ENCODE measurements at regions not wholly inside any gene's neighbourhood (a gene's known extent, or its start where the extent isn't known, plus 50 kb on each side); places are given as distances from the start of the nearest gene placed in this dataset.
"Not testable (repeated sequence)": the region's sequence is repeated elsewhere in the genome, so short reads cannot be mapped to it uniquely, and the experiment has no call there.

DNA sequence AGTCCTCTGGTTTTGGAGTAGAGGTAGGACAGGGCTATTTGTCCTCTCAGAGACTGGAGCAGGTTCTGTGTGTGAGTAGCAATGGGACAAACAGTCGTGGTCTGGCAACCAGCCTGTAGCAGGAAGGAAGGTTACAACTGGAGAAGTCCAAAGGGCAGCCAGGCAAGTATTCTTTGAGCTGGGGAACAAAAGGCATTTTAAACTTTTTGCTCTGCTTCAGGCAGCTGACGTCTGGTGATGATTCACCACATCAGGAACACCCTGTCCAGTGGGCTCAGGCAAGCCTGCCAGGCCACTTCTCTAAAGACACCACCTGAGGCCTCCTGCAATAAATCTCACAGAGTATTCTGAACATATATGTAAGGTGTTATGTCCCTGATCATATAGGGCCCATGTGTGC is 81.0 kb downstream of the PPIAL4C start:
- H3K9me3 ChIP-seq (ENCODE audit: control insufficient read depth in 5 of 5, low read length in 5 of 5); H3K27ac ChIP-seq (ENCODE audit: low read depth, low read length); H3K4me1 ChIP-seq (ENCODE audit: control insufficient read depth in 5 of 5, insufficient read depth in 5 of 5, low read length in 5 of 5); H3K9ac ChIP-seq (ENCODE audit: low read length in 5 of 5); H3K36me3 ChIP-seq (ENCODE audit: control insufficient read depth in 5 of 5, insufficient read depth in 5 of 5, low read length in 5 of 5); H3K4me3 ChIP-seq (ENCODE audit: low read depth in 1 of 5, low read length in 5 of 5); H3K27me3 ChIP-seq (ENCODE audit: control insufficient read depth in 5 of 5, insufficient read depth in 4 of 5, low read length in 5 of 5): not testable (repeated sequence)

- H3K9me3 ChIP-seq (ENCODE audit: control insufficient read depth in 5 of 5, low read length in 5 of 5); H3K27me3 ChIP-seq (ENCODE audit: control insufficient read depth in 5 of 5, insufficient read depth in 4 of 5, low read length in 5 of 5); H3K27ac ChIP-seq (ENCODE audit: low read depth, low read length); H3K4me1 ChIP-seq (ENCODE audit: control insufficient read depth in 5 of 5, insufficient read depth in 5 of 5, low read length in 5 of 5); H3K4me3 ChIP-seq (ENCODE audit: low read depth in 1 of 5, low read length in 5 of 5); H3K36me3 ChIP-seq (ENCODE audit: control insufficient read depth in 5 of 5, insufficient read depth in 5 of 5, low read length in 5 of 5); H3K9ac ChIP-seq (ENCODE audit: low read length in 5 of 5): not testable (repeated sequence)
These were observed 81.4 kb downstream of the PPIAL4C start for GRCh38 chr1:149665033-149665432.

GRCh38 chr1:149665528-149665927 is 81.9 kb downstream of the PPIAL4C start:
- H3K4me1 ChIP-seq (ENCODE audit: control insufficient read depth in 5 of 5, insufficient read depth in 5 of 5, low read length in 5 of 5); H3K27ac ChIP-seq (ENCODE audit: low read depth, low read length); H3K4me3 ChIP-seq (ENCODE audit: low read depth in 1 of 5, low read length in 5 of 5); H3K36me3 ChIP-seq (ENCODE audit: control insufficient read depth in 5 of 5, insufficient read depth in 5 of 5, low read length in 5 of 5); H3K9ac ChIP-seq (ENCODE audit: low read length in 5 of 5); H3K27me3 ChIP-seq (ENCODE audit: control insufficient read depth in 5 of 5, insufficient read depth in 4 of 5, low read length in 5 of 5); H3K9me3 ChIP-seq (ENCODE audit: control insufficient read depth in 5 of 5, low read length in 5 of 5): not testable (repeated sequence)

DNA sequence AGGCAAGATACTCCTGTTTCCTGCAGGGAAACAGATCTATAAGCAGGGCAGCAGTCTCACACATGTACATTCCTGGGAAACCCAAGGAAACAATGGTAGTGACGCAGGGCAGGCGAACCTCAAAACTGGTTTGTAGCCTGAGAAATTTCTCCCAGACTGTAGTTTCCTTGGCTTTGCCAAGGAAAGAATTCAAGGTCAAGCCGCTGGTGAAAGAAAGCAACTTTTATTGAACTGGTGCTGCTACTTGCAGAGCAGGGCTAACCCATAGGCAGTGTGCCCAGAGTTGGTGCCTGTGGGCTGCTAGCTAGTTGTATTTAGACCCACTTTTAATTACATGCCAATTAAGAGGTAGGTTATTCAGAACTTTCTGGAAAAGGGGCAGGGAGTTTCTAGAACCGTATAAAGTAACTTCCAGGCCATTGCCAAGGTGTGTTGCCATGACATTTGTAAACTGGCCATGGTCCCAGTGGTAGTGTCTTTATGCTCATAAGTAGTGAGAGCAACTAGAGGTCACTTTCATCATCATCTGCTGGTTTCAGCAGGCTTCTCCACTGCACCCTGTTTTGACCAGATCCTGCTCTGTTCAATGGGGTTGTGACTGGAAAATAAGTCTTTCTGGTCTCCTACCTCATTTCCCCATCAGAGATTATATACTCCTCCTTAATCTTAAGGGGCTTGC is 89.7 kb downstream of the PPIAL4C start:
- not testable (repeated sequence) for H3K4me3 ChIP-seq (ENCODE audit: low read depth in 1 of 5, low read length in 5 of 5); H3K27ac ChIP-seq (ENCODE audit: low read depth, low read length)

GRCh38 chr1:149674921-149675320 is 91.3 kb downstream of the PPIAL4C start:
- not testable (repeated sequence) for H3K27ac ChIP-seq (ENCODE audit: low read depth, low read length); H3K36me3 ChIP-seq (ENCODE audit: control insufficient read depth in 5 of 5, insufficient read depth in 5 of 5, low read length in 5 of 5); H3K4me3 ChIP-seq (ENCODE audit: low read depth in 1 of 5, low read length in 5 of 5); H3K4me1 ChIP-seq (ENCODE audit: control insufficient read depth in 5 of 5, insufficient read depth in 5 of 5, low read length in 5 of 5); H3K27me3 ChIP-seq (ENCODE audit: control insufficient read depth in 5 of 5, insufficient read depth in 4 of 5, low read length in 5 of 5); H3K9me3 ChIP-seq (ENCODE audit: control insufficient read depth in 5 of 5, low read length in 5 of 5); H3K9ac ChIP-seq (ENCODE audit: low read length in 5 of 5)

More for the DNA sequence above, 89.7 kb downstream of the PPIAL4C start:
- H3K27me3 ChIP-seq (ENCODE audit: control insufficient read depth in 5 of 5, insufficient read depth in 4 of 5, low read length in 5 of 5); H3K4me1 ChIP-seq (ENCODE audit: control insufficient read depth in 5 of 5, insufficient read depth in 5 of 5, low read length in 5 of 5); H3K9me3 ChIP-seq (ENCODE audit: control insufficient read depth in 5 of 5, low read length in 5 of 5); H3K9ac ChIP-seq (ENCODE audit: low read length in 5 of 5); H3K36me3 ChIP-seq (ENCODE audit: control insufficient read depth in 5 of 5, insufficient read depth in 5 of 5, low read length in 5 of 5): not testable (repeated sequence)

DNA sequence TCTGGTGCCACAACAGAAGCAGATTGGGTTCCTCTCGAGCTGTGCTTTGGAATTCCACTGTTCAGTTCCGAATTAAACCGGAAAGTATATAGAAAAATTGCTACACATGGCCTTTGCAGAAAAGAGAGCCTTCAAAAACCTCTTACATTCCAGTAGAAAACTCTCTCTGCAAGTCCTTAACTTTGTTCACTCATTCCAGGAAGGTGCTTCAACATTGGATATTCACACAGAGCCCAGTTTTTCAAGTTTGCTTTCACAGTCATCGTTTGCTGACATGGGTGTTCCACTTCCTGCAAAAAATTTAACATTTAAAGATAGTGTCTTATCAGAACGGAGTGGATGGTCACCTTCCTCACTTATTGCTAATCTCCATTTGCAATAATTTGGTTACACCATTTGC is 93.7 kb downstream of the PPIAL4C start:
- H3K9ac ChIP-seq (ENCODE audit: low read length in 5 of 5); H3K27ac ChIP-seq (ENCODE audit: low read depth, low read length); H3K4me3 ChIP-seq (ENCODE audit: low read depth in 1 of 5, low read length in 5 of 5); H3K27me3 ChIP-seq (ENCODE audit: control insufficient read depth in 5 of 5, insufficient read depth in 4 of 5, low read length in 5 of 5); H3K4me1 ChIP-seq (ENCODE audit: control insufficient read depth in 5 of 5, insufficient read depth in 5 of 5, low read length in 5 of 5); H3K36me3 ChIP-seq (ENCODE audit: control insufficient read depth in 5 of 5, insufficient read depth in 5 of 5, low read length in 5 of 5); H3K9me3 ChIP-seq (ENCODE audit: control insufficient read depth in 5 of 5, low read length in 5 of 5): not testable (repeated sequence)

- H3K36me3 ChIP-seq (ENCODE audit: control insufficient read depth in 5 of 5, insufficient read depth in 5 of 5, low read length in 5 of 5); H3K9me3 ChIP-seq (ENCODE audit: control insufficient read depth in 5 of 5, low read length in 5 of 5); H3K27me3 ChIP-seq (ENCODE audit: control insufficient read depth in 5 of 5, insufficient read depth in 4 of 5, low read length in 5 of 5); H3K4me3 ChIP-seq (ENCODE audit: low read depth in 1 of 5, low read length in 5 of 5); H3K4me1 ChIP-seq (ENCODE audit: control insufficient read depth in 5 of 5, insufficient read depth in 5 of 5, low read length in 5 of 5); H3K9ac ChIP-seq (ENCODE audit: low read length in 5 of 5); H3K27ac ChIP-seq (ENCODE audit: low read depth, low read length): not testable (repeated sequence)
These were observed 95.8 kb upstream of the FCGR1A start for GRCh38 chr1:149686593-149687238.

- not testable (repeated sequence) for H3K9ac ChIP-seq (ENCODE audit: low read length in 5 of 5); H3K4me1 ChIP-seq (ENCODE audit: control insufficient read depth in 5 of 5, insufficient read depth in 5 of 5, low read length in 5 of 5); H3K27me3 ChIP-seq (ENCODE audit: control insufficient read depth in 5 of 5, insufficient read depth in 4 of 5, low read length in 5 of 5); H3K4me3 ChIP-seq (ENCODE audit: low read depth in 1 of 5, low read length in 5 of 5); H3K9me3 ChIP-seq (ENCODE audit: control insufficient read depth in 5 of 5, low read length in 5 of 5); H3K27ac ChIP-seq (ENCODE audit: low read depth, low read length); H3K36me3 ChIP-seq (ENCODE audit: control insufficient read depth in 5 of 5, insufficient read depth in 5 of 5, low read length in 5 of 5)
These were observed 91.1 kb upstream of the FCGR1A start for GRCh38 chr1:149691399-149691798.

DNA sequence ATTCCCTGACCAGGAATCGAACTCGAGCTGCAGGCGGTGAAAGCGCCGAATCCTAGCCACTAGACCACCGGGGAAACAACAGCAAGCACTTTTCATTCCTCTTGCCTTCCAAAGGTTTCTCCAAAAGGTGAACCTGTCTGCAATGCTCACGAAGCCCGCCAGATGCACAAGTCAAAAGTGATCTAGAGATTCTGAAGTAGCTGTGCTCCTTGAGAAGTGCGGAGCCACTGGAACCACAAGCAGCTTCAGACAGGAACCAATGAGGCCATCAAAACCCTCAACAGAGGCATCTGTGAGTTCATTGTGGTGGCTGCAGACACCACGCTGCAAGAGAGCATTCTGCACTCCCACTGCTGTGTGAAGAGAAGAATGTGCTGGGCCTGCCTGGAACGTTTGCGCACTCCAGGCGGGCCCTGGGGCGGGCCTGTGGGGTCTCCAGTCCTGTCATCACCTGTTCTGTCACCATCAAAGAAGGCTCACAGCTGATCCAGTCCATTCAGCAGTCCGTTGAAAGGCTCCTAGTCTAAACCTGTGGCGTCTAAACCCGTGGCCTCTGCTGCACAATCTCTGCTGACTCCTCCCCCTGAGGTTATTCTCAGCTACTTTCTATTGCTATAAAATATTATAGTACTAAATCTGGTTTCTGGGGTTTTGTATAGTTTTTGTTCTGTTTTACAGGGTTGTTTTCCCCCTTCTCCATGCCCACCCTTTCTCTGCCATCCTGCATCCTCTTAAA is 89.5 kb upstream of the FCGR1A start:
- H3K9ac ChIP-seq (ENCODE audit: low read length in 5 of 5); H3K36me3 ChIP-seq (ENCODE audit: control insufficient read depth in 5 of 5, insufficient read depth in 5 of 5, low read length in 5 of 5); H3K4me3 ChIP-seq (ENCODE audit: low read depth in 1 of 5, low read length in 5 of 5); H3K9me3 ChIP-seq (ENCODE audit: control insufficient read depth in 5 of 5, low read length in 5 of 5); H3K27me3 ChIP-seq (ENCODE audit: control insufficient read depth in 5 of 5, insufficient read depth in 4 of 5, low read length in 5 of 5); H3K27ac ChIP-seq (ENCODE audit: low read depth, low read length); H3K4me1 ChIP-seq (ENCODE audit: control insufficient read depth in 5 of 5, insufficient read depth in 5 of 5, low read length in 5 of 5): not testable (repeated sequence)

GRCh38 chr1:149695066-149695465 is 87.4 kb upstream of the FCGR1A start:
- not testable (repeated sequence) for H3K27me3 ChIP-seq (ENCODE audit: control insufficient read depth in 5 of 5, insufficient read depth in 4 of 5, low read length in 5 of 5); H3K27ac ChIP-seq (ENCODE audit: low read depth, low read length); H3K4me1 ChIP-seq (ENCODE audit: control insufficient read depth in 5 of 5, insufficient read depth in 5 of 5, low read length in 5 of 5); H3K9me3 ChIP-seq (ENCODE audit: control insufficient read depth in 5 of 5, low read length in 5 of 5); H3K9ac ChIP-seq (ENCODE audit: low read length in 5 of 5); H3K36me3 ChIP-seq (ENCODE audit: control insufficient read depth in 5 of 5, insufficient read depth in 5 of 5, low read length in 5 of 5); H3K4me3 ChIP-seq (ENCODE audit: low read depth in 1 of 5, low read length in 5 of 5)

All from subcutaneous abdominal adipose tissue (tissue), 5 donors.